HL-60 (cell line): ENCODE measurements at regions not wholly inside any gene's neighbourhood (a gene's known extent, or its start where the extent isn't known, plus 50 kb on each side); places are given as distances from the start of the nearest gene placed in this dataset.

Experiments
- DNase-seq, 2 experiments: peaks; one replicate each; pipeline ENCODE4 v3.0.0-alpha.2; 2010 to 2020; ENCODE audit warnings: low read depth in 1 of 2, low spot score in 1 of 2
- H3K27ac ChIP-seq: fragments of 250-450 bp; sonication (Bioruptor Pico); replicated peaks from 2 replicates; pipeline ENCODE4 v1.5.1; 2020; ENCODE audit warnings: mild to moderate bottlenecking, moderate library complexity
- H3K27me3 ChIP-seq: fragments of 250-450 bp; sonication (Bioruptor Pico); 2 replicates; pipeline ENCODE4 v1.5.1; 2021; ENCODE audit warnings: mild to moderate bottlenecking, moderate library complexity; ENCODE audit not compliant: insufficient read depth, poor library complexity, severe bottlenecking
- H3K4me3 ChIP-seq: replicated peaks from 2 replicates; pipeline ENCODE4 v1.5.1; 2011; ENCODE audit warnings: mild to moderate bottlenecking, control low read depth, low read length; ENCODE audit not compliant: insufficient read depth
- CTCF ChIP-seq: IDR thresholded peaks from one replicate; pipeline ENCODE4 v1.5.1; 2011; ENCODE audit warnings: low read length, control low read depth, inconsistent platforms; ENCODE audit not compliant: insufficient read depth
- GABPA ChIP-seq: IDR thresholded peaks from 2 replicates; pipeline ENCODE4 v1.6.1; 2012; ENCODE audit warnings: low read depth
- POLR2AphosphoS5 ChIP-seq: IDR thresholded peaks from 2 replicates; pipeline ENCODE4 v1.6.1; 2012; ENCODE audit warnings: low read depth
- REST ChIP-seq: IDR thresholded peaks from 2 replicates; pipeline ENCODE4 v1.6.1; 2012; ENCODE audit warnings: low read depth; ENCODE audit not compliant: insufficient replicate concordance
- SPI1 ChIP-seq: IDR thresholded peaks from 2 replicates; pipeline ENCODE4 v1.6.1; 2012; ENCODE audit warnings: low read depth, mild to moderate bottlenecking, borderline replicate concordance

GRCh38 chr1:115219927-115220326 is 118.1 kb downstream of the NGF start:
- no peak overlapping the region for H3K27ac ChIP-seq
- no peak overlapping the region for H3K4me3 ChIP-seq
- no peak for DNase-seq
- H3K27me3 ChIP-seq = peaks cover 2% of the 10 kb centered on the region
- TF ChIP-seq CTCF = no peak
- TF ChIP-seq REST = no peak
- TF ChIP-seq GABPA = no peak
- TF ChIP-seq SPI1 = no peak
- no peak for TF ChIP-seq POLR2AphosphoS5

GRCh38 chr1:115218699-115219098 is 119.3 kb downstream of the NGF start:
- Histone ChIP-seq H3K27me3 (no peaks in the 10 kb centered on the region), H3K27ac (no peak overlapping the region), H3K4me3 (no peak overlapping the region)
- no peak for DNase-seq
- TF ChIP-seq SPI1 (no peak), REST (no peak), CTCF (no peak), POLR2AphosphoS5 (no peak), GABPA (no peak)

- no peak for DNase-seq
- TF ChIP-seq CTCF (no peak), SPI1 (no peak), REST (no peak), POLR2AphosphoS5 (no peak), GABPA (no peak)
- no peak overlapping the region for H3K4me3 ChIP-seq
- no peak overlapping the region for H3K27ac ChIP-seq
- no peaks in the 10 kb centered on the region for H3K27me3 ChIP-seq
Measured at GRCh38 chr1:115218034-115218405, 120.0 kb downstream of the NGF start.
